HCT116 (cell line): ENCODE measurements at regions not wholly inside any gene's neighbourhood (a gene's known extent, or its start where the extent isn't known, plus 50 kb on each side); places are given as distances from the start of the nearest gene placed in this dataset.
A peak's percentile ranks its signal among the peaks of the same experiment; 100 is the strongest.

Experiments used
- ATAC-seq: fragments of 200-7000 bp; cut with Tn5 transposase; 2 replicates; pipeline ENCODE4 v1.9.1; 2020; ENCODE audit warnings: mild to moderate bottlenecking, moderate library complexity
- BruUV-seq: library from RNA; stranded (reverse); fragments of 400-500 nt; replicated peaks from 2 replicates; lab custom pipeline; 2021; lab: Mats Ljungman, UMichigan
- CTCF ChIA-PET: fragments of 300-600 bp; sonication (Branson Sonifier 250); formaldehyde crosslinking; loops from one replicate; lab custom pipeline; 2021; ENCODE audit warnings: antibody characterized with exemption; lab: Charles Lee
- POLR2A ChIA-PET: fragments of 300-600, 350-600 bp; sonication (Branson Sonifier 250); formaldehyde crosslinking; loops from one replicate; lab custom pipeline; 2021; ENCODE audit warnings: antibody characterized with exemption; lab: Charles Lee
- RAD21 ChIA-PET, 2 experiments: fragments of 300-600 bp; sonication (Branson Sonifier 250); formaldehyde crosslinking; loops; one replicate each; lab custom pipeline; 2023; ENCODE audit warnings: low total read pairs in 2 of 2; ENCODE audit not compliant: uncharacterized antibody in 2 of 2, unreplicated experiment in 2 of 2, low non-redundant PET in 1 of 2; lab: Charles Lee
- DNase-seq: peaks from one replicate; pipeline ENCODE4 v3.0.0-alpha.2; 2010; ENCODE audit warnings: low read depth, low spot score
- H2AFZ ChIP-seq: fragments of 200-600 bp; shearing (Covaris generic), sonication (generic); 2 replicates; pipeline ENCODE4 v1.6.1; 2017; ENCODE audit warnings: low read depth, mixed run types, mixed read lengths, antibody characterized with exemption, low read length; ENCODE audit not compliant: poor library complexity, severe bottlenecking
- H3K27ac ChIP-seq: 2 replicates; pipeline ENCODE4 v1.5.1; 2012; ENCODE audit warnings: low read depth, low read length
- H3K27me3 ChIP-seq: fragments of 200-600 bp; sonication (generic); 2 replicates; pipeline ENCODE4 v1.6.1; 2016; ENCODE audit warnings: mixed run types, low read length, mixed read lengths; ENCODE audit not compliant: insufficient read depth
- H3K36me3 ChIP-seq, 2 experiments: fragments of 200-500 bp in 1 of 2; fragments of 200-600 bp in 1 of 2; sonication (Bioruptor generic) in 1 of 2; sonication (generic) in 1 of 2; 2 replicates each; pipeline versions ENCODE4 v1.5.1 to v1.6.1; 2014 to 2016; ENCODE audit warnings: low read length in 2 of 2, inconsistent platforms in 1 of 2, mixed read lengths in 1 of 2, mixed run types in 1 of 2; ENCODE audit not compliant: insufficient read depth in 2 of 2, control insufficient read depth in 1 of 2
- H3K4me1 ChIP-seq, 2 experiments: fragments of 200-600 bp in 1 of 2; sonication (generic) in 1 of 2; 2 replicates each; pipeline versions ENCODE4 v1.5.1 to v1.6.1; 2012 to 2017; ENCODE audit warnings: low read length in 2 of 2, inconsistent platforms in 1 of 2, mild to moderate bottlenecking in 1 of 2, mixed read lengths in 1 of 2, mixed run types in 1 of 2, moderate library complexity in 1 of 2; ENCODE audit not compliant: insufficient read depth in 2 of 2, control insufficient read depth in 1 of 2
- H3K4me2 ChIP-seq: fragments of 200-600 bp; sonication (generic); 2 replicates; pipeline ENCODE4 v1.6.1; 2017; ENCODE audit warnings: mixed run types, low read length, mixed read lengths
- H3K4me3 ChIP-seq, 2 experiments: fragments of 200-600 bp in 1 of 2; sonication (generic) in 1 of 2; replicated peaks in 1 of 2; 2 replicates each; pipeline ENCODE4 v1.5.1; 2011 to 2016; ENCODE audit warnings: low read length in 2 of 2, control low read depth in 1 of 2, low read depth in 1 of 2, mild to moderate bottlenecking in 1 of 2, mixed read lengths in 1 of 2, mixed run types in 1 of 2
- H3K79me2 ChIP-seq: fragments of 200-600 bp; sonication (generic); 2 replicates; pipeline ENCODE4 v1.6.1; 2017; ENCODE audit warnings: mild to moderate bottlenecking, mixed run types, low read length, moderate library complexity, mixed read lengths; ENCODE audit not compliant: insufficient read depth
- H3K9ac ChIP-seq: fragments of 200-600 bp; sonication (generic); 2 replicates; pipeline ENCODE4 v1.6.1; 2016; ENCODE audit warnings: low read length, mixed read lengths
- H3K9me2 ChIP-seq: fragments of 200-600 bp; sonication (generic), shearing (Covaris generic); 2 replicates; pipeline ENCODE4 v1.6.1; 2017; ENCODE audit warnings: mixed run types, mild to moderate bottlenecking, moderate library complexity; ENCODE audit not compliant: insufficient read depth
- H3K9me3 ChIP-seq, 2 experiments: fragments of 200-500 bp in 1 of 2; fragments of 200-600 bp in 1 of 2; sonication (Bioruptor generic) in 1 of 2; sonication (generic) in 1 of 2; 2 replicates each; pipeline ENCODE4 v1.6.1; 2014 to 2017; ENCODE audit warnings: low read length in 2 of 2, mixed read lengths in 2 of 2, inconsistent platforms in 1 of 2, low read depth in 1 of 2, mild to moderate bottlenecking in 1 of 2, mixed run types in 1 of 2, moderate library complexity in 1 of 2; ENCODE audit not compliant: control insufficient read depth in 1 of 2, insufficient read depth in 1 of 2
- H4K20me1 ChIP-seq: fragments of 200-600 bp; sonication (generic), shearing (Covaris generic); 2 replicates; pipeline ENCODE4 v1.6.1; 2017; ENCODE audit warnings: mixed run types, mild to moderate bottlenecking, moderate library complexity; ENCODE audit not compliant: insufficient read depth
- ATF3 ChIP-seq: IDR thresholded peaks from 2 replicates; pipeline ENCODE4 v1.6.1; 2012
- CBX3 ChIP-seq: IDR thresholded peaks from 2 replicates; pipeline ENCODE4 v1.6.1; 2012; ENCODE audit warnings: low read depth
- CEBPB ChIP-seq: IDR thresholded peaks from 2 replicates; pipeline ENCODE4 v1.6.1; 2012; ENCODE audit warnings: low read depth
- CTCF ChIP-seq, 3 experiments: fragments of 200-600 bp in 1 of 3; sonication (generic) in 1 of 3; IDR thresholded peaks in 2 of 3; conservative IDR thresholded peaks in 1 of 3; 2 replicates each; pipeline ENCODE4 v1.5.1; 2012 to 2017; ENCODE audit warnings: low read depth in 2 of 3, low read length in 2 of 3, antibody characterized with exemption in 1 of 3, borderline replicate concordance in 1 of 3, control low read depth in 1 of 3, mild to moderate bottlenecking in 1 of 3, mixed read lengths in 1 of 3, mixed run types in 1 of 3, moderate library complexity in 1 of 3; ENCODE audit not compliant: insufficient read depth in 1 of 3
- EGR1 ChIP-seq: IDR thresholded peaks from 2 replicates; pipeline ENCODE4 v1.6.1; 2012; ENCODE audit warnings: low read depth
- ELF1 ChIP-seq: IDR thresholded peaks from 2 replicates; pipeline ENCODE4 v1.6.1; 2012; ENCODE audit warnings: low read depth, borderline replicate concordance
- EZH2phosphoT487 ChIP-seq: fragments of 200-600 bp; IDR thresholded peaks from 2 replicates; pipeline ENCODE4 v1.6.1; 2018; ENCODE audit warnings: antibody characterized with exemption, borderline replicate concordance
- FOSL1 ChIP-seq: IDR thresholded peaks from 2 replicates; pipeline ENCODE4 v1.6.1; 2012; ENCODE audit warnings: low read depth
- JUND ChIP-seq: IDR thresholded peaks from 2 replicates; pipeline ENCODE4 v1.6.1; 2012
- POLR2A ChIP-seq: IDR thresholded peaks from 2 replicates; pipeline ENCODE4 v1.7.0; 2011; ENCODE audit warnings: borderline replicate concordance; ENCODE audit not compliant: insufficient read depth, insufficient read length; ENCODE audit errors: extremely low read depth
- POLR2AphosphoS5 ChIP-seq: IDR thresholded peaks from 2 replicates; pipeline ENCODE4 v1.6.1; 2011; ENCODE audit warnings: mild to moderate bottlenecking, low read depth, low read length, moderate library complexity
- RAD21 ChIP-seq: IDR thresholded peaks from 2 replicates; pipeline ENCODE4 v1.6.1; 2012; ENCODE audit warnings: low read depth, mild to moderate bottlenecking
- SIN3A ChIP-seq: IDR thresholded peaks from 2 replicates; pipeline ENCODE4 v1.6.1; 2012; ENCODE audit warnings: low read depth
- SP1 ChIP-seq: IDR thresholded peaks from 2 replicates; pipeline ENCODE4 v1.6.1; 2012; ENCODE audit warnings: low read depth
- SRF ChIP-seq: IDR thresholded peaks from 2 replicates; pipeline ENCODE4 v1.6.1; 2012; ENCODE audit warnings: low read depth
- ZBTB33 ChIP-seq: IDR thresholded peaks from 2 replicates; pipeline ENCODE4 v1.6.1; 2011; ENCODE audit warnings: mild to moderate bottlenecking, low read length, moderate library complexity; ENCODE audit not compliant: insufficient replicate concordance; ENCODE audit errors: extremely low read depth
- ZFX ChIP-seq: fragments of 450-650 bp; IDR thresholded peaks from 2 replicates; pipeline ENCODE4 v1.6.1; 2017
- ZNF274 ChIP-seq: fragments of 200-500 bp; sonication (Bioruptor generic); IDR thresholded peaks from 2 replicates; pipeline ENCODE4 v1.6.1; 2014; ENCODE audit warnings: mild to moderate bottlenecking, low read depth, low read length, inconsistent platforms
- intact Hi-C: fragments of 100-400 bp; cut with micrococcal nuclease; formaldehyde crosslinking; loops from 2 replicates; pipeline ENCODE4 v1.10.0; 2022
- TF ChIP-seq, protein P1 (sequence below): IDR thresholded peaks from 2 replicates; pipeline ENCODE4 v1.6.1; 2012
- TF ChIP-seq, protein P2 (sequence below): IDR thresholded peaks from 2 replicates; pipeline ENCODE4 v1.6.1; 2012; ENCODE audit warnings: low read depth

GRCh38 chr14:65352964-65353530 lies 59.5 kb upstream of the FUT8 start:
- ChIA-PET POLR2A (interaction anchor here (1.5 kb wide), 1 partner anchor 59 kb away, joined by 3 read pairs; no protein-coding TSS in a partner anchor), RAD21 (no interaction called here), CTCF (no interaction called here)
- BruUV-seq: no TSS peak
- H3K4me3 ChIP-seq: 0 out of 4 replicates have a peak overlapping the region, but pooled peaks of 1 of the 2 experiments have one; percentile 11
- no peak overlapping the region for H3K27ac ChIP-seq
- no peaks in the 10 kb centered on the region for H3K9me3 ChIP-seq
- peak overlapping the region; percentile 94 for H2AFZ ChIP-seq
- intact Hi-C loops: no loop called here
- H4K20me1 ChIP-seq: no peaks in the 10 kb centered on the region
- no peaks in the 10 kb centered on the region for H3K9me2 ChIP-seq
- H3K79me2 ChIP-seq: no peaks in the 10 kb centered on the region
- 0 out of 2 replicates have a peak overlapping the region, but pooled peaks have one; percentile 10 for H3K9ac ChIP-seq
- no peaks in the 10 kb centered on the region for H3K36me3 ChIP-seq
- peak overlapping the region; percentile 61 for H3K4me2 ChIP-seq
- peaks cover 27 to 54% of the 10 kb centered on the region in 2 experiments for H3K4me1 ChIP-seq
- DNase-seq: peak; percentile 51
- peak; percentile 49 for ATAC-seq
- no peaks in the 10 kb centered on the region for H3K27me3 ChIP-seq
- TF ChIP-seq FOSL1: peak; percentile 74; the same call in 1 of the 2 replicates
- TF ChIP-seq JUND: peak; percentile 69
- peak; percentile 77; the same call in 1 of the 2 replicates for TF ChIP-seq CBX3
- TF ChIP-seq, protein P1, sequence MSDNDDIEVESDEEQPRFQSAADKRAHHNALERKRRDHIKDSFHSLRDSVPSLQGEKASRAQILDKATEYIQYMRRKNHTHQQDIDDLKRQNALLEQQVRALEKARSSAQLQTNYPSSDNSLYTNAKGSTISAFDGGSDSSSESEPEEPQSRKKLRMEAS: peak; percentile 55
- no peak for TF ChIP-seq ZNF274
- peak; percentile 53; the same call in 1 of the 2 replicates for TF ChIP-seq SP1
- TF ChIP-seq EGR1: no peak
- TF ChIP-seq ZBTB33: no peak
- 0 out of 2 replicates have a peak, but pooled peaks have one; percentile 29 for TF ChIP-seq SRF
- 0 out of 2 replicates have a peak, but pooled peaks have one; percentile 26 for TF ChIP-seq RAD21
- TF ChIP-seq SIN3A: no peak
- no peak for TF ChIP-seq POLR2A
- TF ChIP-seq EZH2phosphoT487: no peak
- no peak for TF ChIP-seq ELF1
- TF ChIP-seq CTCF (IDR thresholded peaks at IDR 0.05 in 2 of 3, conservative IDR thresholded peaks at IDR 0.05 in 1 of 3; ENCODE audit: borderline replicate concordance in 1 of 3, insufficient read depth in 1 of 3, low read depth in 2 of 3, low read length in 2 of 3): 0 out of 6 replicates have a peak, but pooled peaks of 1 of the 3 experiments have one; percentile 6
- peak; percentile 45 for TF ChIP-seq POLR2AphosphoS5
- TF ChIP-seq ZFX: no peak
- TF ChIP-seq, protein P2, sequence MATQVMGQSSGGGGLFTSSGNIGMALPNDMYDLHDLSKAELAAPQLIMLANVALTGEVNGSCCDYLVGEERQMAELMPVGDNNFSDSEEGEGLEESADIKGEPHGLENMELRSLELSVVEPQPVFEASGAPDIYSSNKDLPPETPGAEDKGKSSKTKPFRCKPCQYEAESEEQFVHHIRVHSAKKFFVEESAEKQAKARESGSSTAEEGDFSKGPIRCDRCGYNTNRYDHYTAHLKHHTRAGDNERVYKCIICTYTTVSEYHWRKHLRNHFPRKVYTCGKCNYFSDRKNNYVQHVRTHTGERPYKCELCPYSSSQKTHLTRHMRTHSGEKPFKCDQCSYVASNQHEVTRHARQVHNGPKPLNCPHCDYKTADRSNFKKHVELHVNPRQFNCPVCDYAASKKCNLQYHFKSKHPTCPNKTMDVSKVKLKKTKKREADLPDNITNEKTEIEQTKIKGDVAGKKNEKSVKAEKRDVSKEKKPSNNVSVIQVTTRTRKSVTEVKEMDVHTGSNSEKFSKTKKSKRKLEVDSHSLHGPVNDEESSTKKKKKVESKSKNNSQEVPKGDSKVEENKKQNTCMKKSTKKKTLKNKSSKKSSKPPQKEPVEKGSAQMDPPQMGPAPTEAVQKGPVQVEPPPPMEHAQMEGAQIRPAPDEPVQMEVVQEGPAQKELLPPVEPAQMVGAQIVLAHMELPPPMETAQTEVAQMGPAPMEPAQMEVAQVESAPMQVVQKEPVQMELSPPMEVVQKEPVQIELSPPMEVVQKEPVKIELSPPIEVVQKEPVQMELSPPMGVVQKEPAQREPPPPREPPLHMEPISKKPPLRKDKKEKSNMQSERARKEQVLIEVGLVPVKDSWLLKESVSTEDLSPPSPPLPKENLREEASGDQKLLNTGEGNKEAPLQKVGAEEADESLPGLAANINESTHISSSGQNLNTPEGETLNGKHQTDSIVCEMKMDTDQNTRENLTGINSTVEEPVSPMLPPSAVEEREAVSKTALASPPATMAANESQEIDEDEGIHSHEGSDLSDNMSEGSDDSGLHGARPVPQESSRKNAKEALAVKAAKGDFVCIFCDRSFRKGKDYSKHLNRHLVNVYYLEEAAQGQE: no peak
- 0 out of 2 replicates have a peak, but pooled peaks have one; percentile 61 for TF ChIP-seq ATF3
- TF ChIP-seq CEBPB: no peak; the same call in 1 of the 2 replicates
